Stimulated activated CD4-positive, alpha-beta T cell treated with anti-CD3 and anti-CD28 coated beads, Interleukin-4, amount 100 ng/mL, for 24 hours (primary cell): ENCODE measurements at regions not wholly inside any gene's neighbourhood (a gene's known extent, or its start where the extent isn't known, plus 50 kb on each side); places are given as distances from the start of the nearest gene placed in this dataset.
"Not testable (repeated sequence)": the region's sequence is repeated elsewhere in the genome, so short reads cannot be mapped to it uniquely, and the experiment has no call there.

Source experiments
- DNase-seq: peaks from one replicate; pipeline ENCODE4 v3.0.0-alpha.2; 2020

GRCh38 chr2:7094231-7094741 is 177.1 kb downstream of the RNF144A start:
- no peak for DNase-seq

- DNase-seq: no peak
Measured at GRCh38 chr2:7096726-7097352, 179.6 kb downstream of the RNF144A start.

GRCh38 chr2:7097353-7097895 is 180.2 kb downstream of the RNF144A start:
- DNase-seq: peak; percentile 76

DNA sequence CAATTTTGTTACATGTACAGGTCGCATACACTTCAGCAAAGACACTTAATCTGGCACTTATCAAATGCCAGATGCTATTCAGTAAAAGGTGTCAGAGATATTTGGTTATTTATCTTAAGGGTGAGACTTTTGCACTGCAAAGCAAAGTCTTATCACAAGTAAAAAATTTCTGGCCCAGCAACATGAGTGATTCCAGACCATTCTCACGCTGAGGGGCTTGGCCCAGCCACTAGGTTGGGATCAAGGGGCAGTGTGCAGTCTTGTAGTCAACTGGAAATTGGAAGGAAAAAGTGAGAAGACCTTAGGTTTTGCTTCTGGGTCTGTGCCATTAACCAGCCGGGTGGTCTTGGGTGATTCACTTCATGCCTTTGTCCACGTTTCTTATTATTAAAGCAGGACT is 181.6 kb downstream of the RNF144A start:
- no peak for DNase-seq

DNA sequence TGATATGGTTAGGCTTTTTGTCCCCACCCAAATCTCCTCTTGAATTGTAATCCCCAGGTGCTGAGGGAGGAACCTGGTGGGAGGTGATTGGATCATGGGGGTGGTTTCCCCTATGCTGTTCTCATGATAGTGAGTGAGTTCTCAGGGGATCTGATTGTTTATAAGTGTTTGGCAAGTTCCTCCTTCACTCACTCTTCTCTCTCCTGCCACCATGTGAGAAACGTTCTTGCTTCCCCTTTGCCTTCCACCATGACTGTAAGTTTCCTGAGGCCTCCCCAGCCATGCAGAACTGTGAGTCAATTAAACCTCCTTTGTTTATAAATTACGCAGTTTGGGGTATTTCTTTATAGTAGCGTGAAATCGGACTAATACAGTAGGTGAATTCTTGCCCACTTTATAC is 182.5 kb downstream of the RNF144A start:
- DNase-seq: not testable (repeated sequence)

- no peak for DNase-seq
Measured at GRCh38 chr2:7102826-7103225, 185.6 kb downstream of the RNF144A start.

DNA sequence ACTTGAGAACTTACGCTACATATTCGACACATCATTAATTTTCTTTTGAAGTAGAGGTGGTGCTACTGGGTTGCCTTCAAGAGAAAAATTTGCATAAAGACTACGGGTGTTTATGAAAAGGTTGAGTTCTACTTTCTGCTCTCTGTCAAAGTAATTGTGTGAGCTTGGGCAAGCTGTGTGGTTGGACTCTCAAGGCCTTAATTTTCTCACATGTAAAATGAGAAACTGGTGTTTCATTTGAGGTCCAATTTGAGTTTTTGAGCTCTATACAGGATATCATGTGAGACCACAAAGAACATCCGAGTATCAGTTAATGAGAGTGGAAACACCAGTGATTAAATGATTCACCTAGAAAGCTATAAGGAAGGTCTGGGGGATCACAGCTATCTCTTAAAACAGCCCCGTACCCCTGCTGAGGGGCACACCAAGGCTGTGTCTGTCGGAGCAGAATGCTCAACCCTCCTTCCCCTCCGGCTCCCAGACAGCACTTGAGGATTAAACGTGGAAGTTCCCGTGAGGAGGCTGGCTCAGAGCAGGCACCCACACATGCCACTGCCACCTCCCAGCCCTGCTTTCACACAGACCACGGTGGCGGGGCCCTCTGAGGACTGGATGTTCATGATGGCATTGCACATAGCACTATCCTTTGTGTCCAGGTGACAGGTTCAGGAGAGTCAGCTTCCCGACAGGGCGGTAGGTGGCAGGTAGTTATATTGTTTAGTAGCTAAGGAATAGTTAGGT is 191.8 kb downstream of the RNF144A start:
- no peak for DNase-seq

- no peak for DNase-seq
Measured at GRCh38 chr2:7109533-7109885, 192.3 kb downstream of the RNF144A start.

DNA sequence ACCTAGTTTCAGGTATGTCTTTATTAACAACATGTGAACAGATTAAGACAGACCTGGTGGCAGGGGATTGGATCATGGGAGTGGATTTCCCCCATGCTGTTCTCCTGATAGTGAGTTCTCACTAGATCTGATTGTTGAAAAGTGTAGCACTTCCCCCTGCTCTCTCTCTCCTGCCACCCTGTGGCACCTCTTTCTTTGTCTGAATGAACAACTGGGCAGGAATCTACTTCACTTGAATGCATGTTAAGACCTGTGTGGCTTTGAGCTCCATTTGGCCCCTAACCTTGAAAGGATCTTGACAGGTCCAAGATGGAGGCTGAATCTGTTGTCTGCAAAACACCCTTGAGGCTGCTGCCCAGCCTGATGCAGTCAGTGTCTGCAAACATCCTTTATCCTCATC is 194.4 kb downstream of the RNF144A start:
- no peak for DNase-seq

- DNase-seq: no peak
Measured at GRCh38 chr2:7115364-7115763, 198.2 kb downstream of the RNF144A start.

- DNase-seq: no peak
Measured at GRCh38 chr2:7115906-7116305, 198.7 kb downstream of the RNF144A start.

DNA sequence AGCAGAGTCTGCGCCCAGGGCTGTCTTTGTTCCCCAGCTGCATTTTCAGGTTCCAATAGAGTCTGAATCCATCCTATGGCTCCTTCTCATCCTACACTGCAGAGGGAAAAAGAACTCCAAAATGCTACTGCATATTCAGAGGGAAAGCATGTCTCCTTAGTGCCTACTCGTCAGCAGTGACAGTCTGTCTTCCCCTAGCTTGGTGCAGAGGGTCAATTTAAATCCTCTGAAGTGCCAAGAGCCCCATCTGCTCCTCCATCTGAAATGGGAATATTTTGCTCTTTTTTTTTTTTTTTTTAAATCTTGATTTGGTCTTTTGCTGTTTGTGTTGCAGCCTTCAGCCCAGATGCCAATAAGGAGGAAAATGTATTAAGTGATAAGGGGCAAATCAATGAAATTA is 199.3 kb downstream of the RNF144A start:
- no peak for DNase-seq

GRCh38 chr2:7117076-7117475 is 199.9 kb downstream of the RNF144A start:
- DNase-seq: no peak

DNA sequence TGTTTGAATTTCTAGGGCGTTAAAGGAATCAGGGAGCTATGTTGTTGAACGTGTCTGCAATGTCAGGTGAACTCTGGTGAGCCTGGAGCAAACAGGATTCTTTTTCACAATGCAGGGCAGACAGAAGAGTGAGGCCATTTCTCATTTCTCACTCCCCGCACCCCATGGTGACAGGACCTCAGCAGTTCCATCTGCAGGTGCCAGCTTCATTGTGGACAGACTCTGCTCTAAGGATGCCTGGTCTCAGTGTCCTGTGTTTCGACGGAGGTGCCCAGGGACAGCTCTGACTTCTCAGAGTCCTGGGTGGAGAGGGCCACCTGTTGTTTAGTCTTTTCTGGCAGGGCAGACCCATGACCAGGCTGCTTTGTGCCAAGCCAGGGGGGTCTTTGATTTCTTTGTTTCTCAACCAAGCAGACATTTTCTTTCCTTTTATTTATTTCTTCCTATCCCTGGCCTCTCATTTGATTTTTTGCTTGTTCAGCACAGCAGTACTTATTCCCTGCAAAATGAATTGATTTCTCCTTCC is 201.5 kb downstream of the RNF144A start:
- no peak for DNase-seq

DNA sequence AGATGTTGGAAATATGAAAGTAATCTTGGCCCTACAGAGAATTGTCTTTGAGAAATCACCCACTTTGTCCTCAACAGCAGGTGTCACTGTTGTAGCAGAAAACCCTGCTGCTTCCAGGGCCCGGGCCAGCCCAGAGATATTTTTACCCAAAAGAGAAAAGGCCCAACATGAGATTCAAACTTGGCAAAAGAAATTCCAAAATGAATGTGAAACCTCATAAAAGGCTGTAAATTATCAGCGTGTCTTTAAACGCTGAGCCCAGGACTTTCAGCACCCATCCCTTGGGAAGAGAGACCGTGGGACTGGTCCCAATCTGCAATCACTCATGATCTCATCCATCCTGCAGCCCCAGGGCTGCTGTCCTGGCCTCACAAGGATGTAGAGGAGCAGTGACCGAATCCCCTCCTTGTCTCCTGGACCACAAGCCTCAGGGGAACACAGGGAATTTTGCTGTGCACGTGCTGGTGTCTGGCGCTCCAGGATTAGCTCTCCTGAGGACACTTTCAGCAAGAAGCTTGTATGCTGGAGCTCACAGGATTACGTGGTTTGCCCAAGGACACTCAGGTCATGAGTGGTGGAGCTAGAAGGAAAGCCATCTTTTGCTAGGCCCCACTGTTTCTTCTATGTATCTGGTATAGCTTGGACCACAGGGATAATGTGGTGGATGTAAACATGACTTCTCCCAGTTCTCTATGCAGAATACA is 202.1 kb downstream of the RNF144A start:
- peak; percentile 15 for DNase-seq

DNA sequence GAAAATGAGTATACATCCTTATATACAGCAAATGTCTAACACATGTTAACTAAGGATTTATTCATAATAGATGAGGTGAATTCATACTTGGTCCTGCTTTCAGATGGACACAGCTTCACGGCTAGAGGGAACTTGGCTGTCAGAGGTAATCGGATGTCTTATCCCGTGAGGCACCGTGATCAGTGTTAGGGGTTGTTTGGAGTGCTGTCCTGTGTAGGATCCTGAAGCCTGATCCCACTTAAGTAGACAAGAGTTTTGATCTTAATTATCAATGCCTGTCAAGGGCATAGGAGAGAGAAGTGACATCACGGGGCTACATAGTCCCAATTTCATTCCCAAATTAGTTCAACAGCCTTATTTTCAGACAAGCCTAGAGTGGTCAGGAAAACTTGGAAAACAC is 204.6 kb downstream of the RNF144A start:
- no peak for DNase-seq

DNA sequence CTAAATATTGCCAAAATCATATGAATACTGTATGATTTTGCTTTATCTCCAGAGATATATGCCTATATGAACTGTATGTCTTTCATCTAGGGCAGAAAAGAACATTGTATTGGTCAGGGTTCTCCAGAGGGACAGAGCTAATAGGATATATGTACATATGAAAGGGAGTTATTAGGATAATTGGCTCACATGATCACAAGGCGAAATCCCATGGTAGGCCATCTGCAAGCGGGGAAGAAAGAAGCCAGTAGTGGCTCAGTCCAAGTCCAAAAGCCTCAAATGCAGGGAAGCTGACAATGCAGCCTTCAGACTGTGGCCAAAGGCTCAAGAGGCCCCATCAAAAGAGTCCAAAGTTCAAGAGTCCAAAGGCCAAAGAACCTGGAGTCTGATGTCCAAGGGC is 209.9 kb downstream of the RNF144A start:
- no peak for DNase-seq

GRCh38 chr2:7127687-7128086 is 210.5 kb downstream of the RNF144A start:
- no peak for DNase-seq

- DNase-seq: no peak
Measured at GRCh38 chr2:7131261-7131660, 214.0 kb downstream of the RNF144A start.

GRCh38 chr2:7132753-7133152 is 215.5 kb downstream of the RNF144A start:
- DNase-seq: no peak

GRCh38 chr2:7133521-7133920 is 216.3 kb downstream of the RNF144A start:
- DNase-seq: no peak

DNA sequence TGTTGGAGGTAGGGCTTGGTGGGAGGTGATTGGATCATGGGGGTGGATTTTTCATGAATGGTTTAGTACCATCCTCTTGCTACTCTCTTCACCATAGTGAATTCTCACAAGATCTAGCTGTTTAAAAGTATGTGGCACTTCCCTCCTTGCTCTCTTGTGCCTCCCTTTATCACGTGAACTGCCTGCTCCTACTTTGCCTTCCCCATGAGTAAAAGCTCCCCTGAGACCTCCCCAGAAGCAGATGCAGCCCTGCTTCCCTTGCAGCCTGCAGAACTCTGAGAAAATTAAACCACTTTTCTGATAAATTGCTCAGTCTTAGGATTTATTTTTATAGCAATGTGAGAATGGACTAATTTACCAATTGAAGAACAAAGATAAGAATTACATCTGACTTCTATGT is 223.1 kb downstream of the RNF144A start:
- DNase-seq: no peak

- no peak for DNase-seq
Measured at GRCh38 chr2:7145707-7146106, 228.5 kb downstream of the RNF144A start.

- no peak for DNase-seq
Measured at GRCh38 chr2:7146151-7146550, 228.9 kb downstream of the RNF144A start.
